NCI-H82 (cell line): ENCODE measurements at regions not wholly inside any gene's neighbourhood (a gene's known extent, or its start where the extent isn't known, plus 50 kb on each side); places are given as distances from the start of the nearest gene placed in this dataset.
A peak's percentile ranks its signal among the peaks of the same experiment; 100 is the strongest.
"Not testable (repeated sequence)": the region's sequence is repeated elsewhere in the genome, so short reads cannot be mapped to it uniquely, and the experiment has no call there.

ENCODE experiments used
- DNase-seq: peaks from one replicate; lab custom pipeline; 2025; lab: John Stamatoyannopoulos, UW

DNA sequence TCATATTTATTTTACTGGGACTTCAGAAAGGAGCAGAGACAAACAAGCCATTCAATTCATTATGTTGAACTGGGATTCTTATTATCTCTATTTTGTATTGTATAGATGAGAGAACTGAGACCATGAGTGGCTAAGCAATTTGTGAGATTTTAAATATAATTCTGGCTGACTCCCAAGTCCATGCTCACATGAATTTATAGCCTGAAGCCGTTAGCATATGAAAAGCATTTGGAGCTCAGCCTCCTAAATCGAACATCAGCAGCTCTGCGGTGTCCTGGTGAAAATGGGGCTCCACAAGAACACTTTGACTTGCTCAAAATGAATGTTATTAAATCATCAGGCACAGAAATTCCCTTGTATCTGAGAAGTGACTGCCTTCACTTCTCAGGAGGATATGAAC lies 96.8 kb upstream of the DPT start:
- DNase-seq, result no peak

GRCh38 chr1:168826269-168826668 lies 97.3 kb upstream of the DPT start:
- DNase-seq, result no peak

- no peak for DNase-seq
These were observed 98.6 kb upstream of the DPT start for GRCh38 chr1:168827557-168827956.

- no peak for DNase-seq
These were observed 100.9 kb upstream of the DPT start for GRCh38 chr1:168829876-168830275.

- DNase-seq, result no peak
These were observed 101.6 kb upstream of the DPT start for GRCh38 chr1:168830562-168830961.

GRCh38 chr1:168832661-168833060 lies 103.7 kb upstream of the DPT start:
- no peak for DNase-seq

GRCh38 chr1:168833362-168833761 lies 104.4 kb upstream of the DPT start:
- no peak for DNase-seq

GRCh38 chr1:168833801-168834224 lies 104.8 kb upstream of the DPT start:
- DNase-seq, result no peak

- no peak for DNase-seq
These were observed 105.3 kb upstream of the DPT start for GRCh38 chr1:168834225-168834872.

DNA sequence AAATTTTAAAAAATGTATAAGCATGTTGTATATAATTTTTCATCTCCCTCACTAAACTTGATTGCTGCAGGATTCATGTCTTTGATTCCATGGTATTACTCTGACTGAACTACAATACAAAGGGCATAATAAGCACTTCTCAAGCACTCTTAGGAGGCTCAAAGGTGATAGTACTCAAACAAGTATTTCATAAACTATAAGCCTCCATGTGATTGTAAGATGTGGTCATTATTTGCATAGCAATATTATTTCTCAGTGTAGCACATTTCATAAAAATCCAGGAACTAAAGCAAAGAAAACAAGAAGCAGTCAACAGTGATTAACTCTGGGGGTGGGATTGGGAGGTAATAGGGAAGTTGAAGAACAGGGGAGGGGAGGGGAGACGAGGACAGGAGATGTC lies 106.2 kb upstream of the DPT start:
- DNase-seq, result no peak

GRCh38 chr1:168835791-168836190 lies 106.8 kb upstream of the DPT start:
- no peak for DNase-seq

DNA sequence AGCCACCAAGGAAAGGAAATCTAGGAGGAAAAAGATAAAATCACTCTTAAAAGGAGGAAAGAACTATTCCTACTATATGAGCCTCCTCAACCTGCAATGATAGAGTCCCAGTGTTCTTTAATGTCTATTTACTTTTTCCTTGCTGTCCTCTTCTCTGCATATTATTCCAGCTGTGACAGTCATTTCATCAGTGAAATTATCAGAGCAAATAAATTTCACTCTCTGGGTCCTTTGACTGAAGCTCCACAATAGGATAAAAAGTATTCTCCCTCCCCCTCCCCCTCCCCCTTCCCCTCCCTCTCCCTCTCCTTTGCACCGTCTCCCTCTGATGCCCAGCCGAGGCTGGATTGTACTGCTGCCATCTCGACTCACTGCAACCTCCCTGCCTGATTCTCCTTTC lies 107.5 kb upstream of the DPT start:
- DNase-seq, result no peak

DNA sequence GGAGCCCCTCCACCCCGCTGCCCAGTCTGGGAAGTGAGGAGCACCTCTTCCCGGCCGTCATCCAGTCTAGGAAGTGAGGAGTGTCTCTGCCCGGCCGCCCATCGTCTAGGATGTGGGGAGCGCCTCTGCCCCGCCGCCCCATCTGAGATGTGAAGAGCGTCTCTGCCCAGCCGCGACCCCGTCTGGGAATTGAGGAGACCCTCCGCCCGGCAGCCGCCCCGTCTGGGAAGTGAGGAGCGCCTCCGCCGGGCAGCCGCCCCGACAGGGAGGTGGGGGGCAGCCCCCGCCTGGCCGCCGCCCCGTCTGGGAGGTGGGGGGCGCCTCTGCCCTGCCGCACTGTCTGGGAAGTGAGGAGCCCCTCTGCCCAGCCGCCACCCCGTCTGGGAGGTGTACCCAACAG lies 108.2 kb upstream of the DPT start:
- not testable (repeated sequence) for DNase-seq

DNA sequence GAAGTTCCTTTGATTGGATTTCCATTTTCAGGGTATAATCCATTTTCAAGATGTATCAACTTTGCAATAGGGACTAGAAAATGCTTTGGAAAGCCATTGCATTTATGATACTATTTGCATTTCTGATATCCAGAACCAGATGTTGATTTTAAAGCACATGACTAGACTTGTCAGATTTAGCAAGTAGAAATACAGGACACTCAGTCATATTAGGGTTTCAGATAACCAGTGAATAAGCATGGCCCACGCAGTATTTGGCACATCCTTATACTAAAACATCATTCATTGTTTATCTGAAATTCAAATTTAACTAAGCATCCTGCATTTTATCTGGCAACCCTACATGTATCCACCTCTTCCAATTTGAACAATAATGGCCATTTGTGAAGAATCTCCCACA lies 113.3 kb upstream of the DPT start:
- no peak for DNase-seq

GRCh38 chr1:168842916-168843315 lies 113.9 kb upstream of the DPT start:
- DNase-seq, result no peak

- DNase-seq, result peak; percentile 8
These were observed 114.4 kb upstream of the DPT start for GRCh38 chr1:168843401-168843800.

DNA sequence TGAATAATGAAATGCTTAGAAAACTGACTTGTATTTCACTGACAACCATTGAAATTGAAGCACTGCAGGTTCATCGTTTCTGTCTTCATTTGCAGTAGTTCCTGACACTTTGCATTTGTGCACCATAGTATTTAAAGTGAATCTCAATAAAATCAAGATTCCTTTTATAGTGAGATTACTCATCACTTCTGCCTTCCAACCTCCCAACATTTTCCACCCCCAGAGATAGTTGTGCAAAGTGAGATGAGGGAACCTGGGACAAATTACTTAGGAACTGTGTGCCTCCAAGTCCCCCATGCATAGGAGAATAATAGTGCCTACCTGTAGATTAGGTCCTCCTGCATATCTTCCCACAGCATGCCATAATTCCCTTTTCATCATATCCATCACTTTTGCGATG lies 114.9 kb upstream of the DPT start:
- no peak for DNase-seq

DNA sequence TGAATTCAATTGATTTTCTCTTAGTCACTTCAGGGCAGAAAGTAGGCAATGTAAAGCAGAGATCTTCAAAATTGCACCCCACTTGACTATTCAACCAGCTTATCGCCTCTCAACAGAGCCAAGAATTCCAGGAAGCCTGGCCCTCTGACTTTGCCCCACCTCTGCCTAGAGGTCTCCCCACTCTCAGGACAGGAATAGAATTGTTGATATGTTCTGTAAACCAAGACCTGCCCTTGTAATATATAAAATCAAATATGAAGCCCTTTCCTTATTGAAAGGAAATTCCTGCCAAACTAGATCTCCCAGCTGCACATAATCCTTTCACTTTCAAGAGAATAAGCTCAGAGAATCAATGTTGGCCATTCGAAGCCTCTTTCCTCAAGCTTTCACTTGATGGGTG lies 116.1 kb upstream of the DPT start:
- no peak for DNase-seq

DNA sequence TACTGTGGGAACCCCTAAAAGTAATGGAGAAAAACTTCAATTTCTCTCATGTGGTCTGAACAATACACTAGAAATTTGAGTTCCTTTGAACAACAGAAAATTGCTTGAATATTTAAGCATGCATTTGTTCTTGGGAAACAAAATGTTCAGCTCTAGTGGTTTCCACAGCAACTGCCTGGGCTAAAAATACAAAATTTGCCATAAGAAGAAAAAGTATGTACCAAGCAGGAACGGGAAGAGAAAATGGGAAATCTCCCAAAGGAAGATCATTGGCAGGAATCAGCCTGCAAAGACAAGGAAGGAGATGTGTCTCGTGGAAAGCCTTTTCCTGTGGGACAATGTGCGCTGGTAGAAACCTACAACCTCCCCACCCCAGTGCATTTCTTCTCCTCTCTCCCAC lies 119.0 kb upstream of the DPT start:
- DNase-seq, result no peak

GRCh38 chr1:168861421-168862004 lies 132.5 kb upstream of the DPT start:
- DNase-seq, result no peak

DNA sequence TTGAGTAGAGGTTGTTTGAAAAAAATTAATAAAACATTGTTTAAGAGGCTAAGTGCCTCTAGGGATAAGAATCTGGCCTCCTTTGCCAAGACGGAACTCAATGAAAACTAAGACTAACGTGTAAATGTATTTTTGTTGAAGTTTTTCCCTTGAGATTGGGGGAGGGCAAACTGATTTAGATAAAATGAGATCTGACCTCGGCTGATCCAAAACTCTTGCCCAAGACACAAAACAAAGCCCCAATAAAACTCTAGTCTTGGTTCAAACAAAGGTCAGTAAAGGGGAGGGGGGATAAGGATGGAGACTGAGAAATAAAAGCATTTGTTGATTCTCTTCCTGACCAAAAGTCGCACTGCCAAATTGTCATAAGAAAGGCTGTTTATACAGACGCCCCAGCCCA lies 134.8 kb upstream of the DPT start:
- peak; percentile 22 for DNase-seq

- DNase-seq, result no peak
These were observed 135.3 kb upstream of the DPT start for GRCh38 chr1:168864266-168864665.

DNA sequence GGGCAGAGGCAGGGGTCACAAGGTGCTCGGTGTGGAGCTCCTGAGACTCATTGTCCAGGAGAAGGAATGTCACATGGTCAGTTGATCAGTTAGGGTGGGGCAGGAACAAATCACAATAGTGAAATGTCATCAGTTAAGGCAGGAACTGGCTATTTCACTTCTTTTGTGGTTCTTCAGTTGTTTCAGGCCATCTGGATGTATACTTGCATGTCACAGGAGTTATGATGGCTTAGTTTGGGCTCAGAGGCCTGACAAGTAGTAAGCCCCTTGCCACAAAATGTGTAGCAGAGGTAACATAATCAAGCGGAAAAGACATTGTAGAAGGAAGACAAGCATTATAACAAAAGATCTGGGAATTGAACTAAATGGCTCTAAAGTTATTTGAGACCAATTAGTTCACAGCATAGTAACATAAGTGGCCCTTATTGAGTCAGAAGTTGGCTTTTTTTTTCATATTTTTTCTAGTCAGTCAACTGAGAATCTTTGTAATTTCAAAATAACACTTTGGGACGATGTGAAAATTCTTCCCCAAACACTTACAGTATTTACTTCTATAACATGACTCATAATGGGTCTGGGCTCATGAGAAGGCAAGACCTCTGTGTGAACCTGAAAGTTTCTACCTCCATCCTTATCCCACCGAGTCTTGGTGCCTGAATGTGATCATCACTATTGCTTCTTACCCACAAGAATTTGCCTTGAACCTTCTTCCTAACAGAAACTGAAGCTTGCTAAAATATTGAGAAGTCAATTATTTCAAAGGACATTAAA lies 137.0 kb upstream of the DPT start:
- DNase-seq, result peak; percentile 14
